ENCODE measurements at regions not wholly inside any gene's neighbourhood (a gene's known extent, or its start where the extent isn't known, plus 50 kb on each side); places are given as distances from the start of the nearest gene placed in this dataset.

GRCh38 chr9:107588393-107588792 is 98.8 kb upstream of the KLF4 start:
- DNase-seq (ENCODE audit: low read depth, low spot score) (no peak), FAIRE-seq (no peak)
- dilution Hi-C loops (cut with MboI; ENCODE audit: extremely low pct_ligation_motif_present, low sequenced_read_pairs), result no loop called here
- H3K9ac ChIP-seq (replicated peaks; ENCODE audit: extremely low read depth, insufficient read depth, low read length), result no peak overlapping the region
- no peak for TF ChIP-seq MYC (IDR thresholded peaks at IDR 0.05; ENCODE audit: low read depth, low read length)
- no peak for TF ChIP-seq CTCF (IDR thresholded peaks at IDR 0.05; ENCODE audit: extremely low read depth in 1 of 2, insufficient read depth in 1 of 2, low read depth in 1 of 2, low read length in 2 of 2)
- H3K4me1 ChIP-seq (ENCODE audit: control insufficient read depth, extremely low read depth, insufficient read depth, low read length), result peaks cover 12% of the 10 kb centered on the region
- no peak overlapping the region for H3K27ac ChIP-seq (ENCODE audit: insufficient read depth, low read depth, low read length)
- no peak overlapping the region for H3K4me3 ChIP-seq (replicated peaks in 1 of 3; ENCODE audit: insufficient read depth in 1 of 3, low read depth in 1 of 3, low read length in 3 of 3)
- H3K79me2 ChIP-seq (ENCODE audit: control insufficient read depth, insufficient read depth, low read length), result no peaks in the 10 kb centered on the region
- intact Hi-C loops (cut with micrococcal nuclease), result loop anchor here (5.0 kb wide), 1 partner anchor 164 kb away; no protein-coding TSS in a partner anchor
- CTCF ChIA-PET, result interaction anchor here (1.2 kb wide), 1 partner anchor 39 kb away, joined by 3 read pairs; no protein-coding TSS in a partner anchor
- peak overlapping the region; percentile 98 for H2AFZ ChIP-seq (ENCODE audit: low read depth, low read length)
- no peaks in the 10 kb centered on the region for H4K20me1 ChIP-seq (replicated peaks; ENCODE audit: control insufficient read depth, extremely low read depth, insufficient read depth, low read length)
- no peaks in the 10 kb centered on the region for H3K36me3 ChIP-seq (ENCODE audit: control insufficient read depth in 2 of 2, extremely low read depth in 1 of 2, insufficient read depth in 2 of 2, low read length in 2 of 2)
- no TSS peak for BruUV-seq (replicated peaks)
- no peaks in the 10 kb centered on the region for H3K27me3 ChIP-seq (ENCODE audit: control insufficient read depth in 2 of 2, insufficient read depth in 2 of 2, low read length in 2 of 2)
- H3K9me1 ChIP-seq (replicated peaks; ENCODE audit: control insufficient read depth, extremely low read depth, insufficient read depth, low read length), result no peaks in the 10 kb centered on the region
- no peaks in the 10 kb centered on the region for H3K9me3 ChIP-seq (replicated peaks; ENCODE audit: control insufficient read depth, insufficient read depth, low read length)
- no peak overlapping the region for H3K4me2 ChIP-seq (ENCODE audit: insufficient read depth, low read length)
- POLR2A ChIA-PET, result no interaction called here

GRCh38 chr9:107587191-107587963 is 97.8 kb upstream of the KLF4 start:
- peak overlapping the region; percentile 98 for H2AFZ ChIP-seq (ENCODE audit: low read depth, low read length)
- BruUV-seq (replicated peaks), result no TSS peak

More at GRCh38 chr9:107587191-107587963, 97.8 kb upstream of the KLF4 start:
- dilution Hi-C loops (cut with MboI; ENCODE audit: extremely low pct_ligation_motif_present, low sequenced_read_pairs), result no loop called here
- no peaks in the 10 kb centered on the region for H3K36me3 ChIP-seq (ENCODE audit: control insufficient read depth in 2 of 2, extremely low read depth in 1 of 2, insufficient read depth in 2 of 2, low read length in 2 of 2)
- FAIRE-seq (peak; percentile 87), DNase-seq (ENCODE audit: low read depth, low spot score) (peak; percentile 69)
- H3K79me2 ChIP-seq (ENCODE audit: control insufficient read depth, insufficient read depth, low read length), result no peaks in the 10 kb centered on the region
- H3K9me1 ChIP-seq (replicated peaks; ENCODE audit: control insufficient read depth, extremely low read depth, insufficient read depth, low read length), result no peaks in the 10 kb centered on the region
- CTCF ChIA-PET, result interaction anchor here (1.0 to 1.2 kb wide), 2 partner anchors 38 to 167 kb away, joined by 3 read pairs; no protein-coding TSS in a partner anchor
- H3K27ac ChIP-seq (ENCODE audit: insufficient read depth, low read depth, low read length), result peak overlapping the region; percentile 58
- H3K27me3 ChIP-seq (ENCODE audit: control insufficient read depth in 2 of 2, insufficient read depth in 2 of 2, low read length in 2 of 2), result no peaks in the 10 kb centered on the region
- intact Hi-C loops (cut with micrococcal nuclease), result loop anchor here (1.0 to 5.0 kb wide), 4 partner anchors 39 to 165 kb away; no protein-coding TSS in a partner anchor
- peaks cover 12% of the 10 kb centered on the region for H3K4me1 ChIP-seq (ENCODE audit: control insufficient read depth, extremely low read depth, insufficient read depth, low read length)
- peak overlapping the region in 2 of 3 experiments; percentile 10 to 38 for H3K4me3 ChIP-seq (replicated peaks in 1 of 3; ENCODE audit: insufficient read depth in 1 of 3, low read depth in 1 of 3, low read length in 3 of 3)
- no peaks in the 10 kb centered on the region for H4K20me1 ChIP-seq (replicated peaks; ENCODE audit: control insufficient read depth, extremely low read depth, insufficient read depth, low read length)
- POLR2A ChIA-PET, result interaction anchor here (0.5 kb wide), 1 partner anchor 214 kb away, joined by 7 read pairs; no protein-coding TSS in a partner anchor
- TF ChIP-seq GATA2 (IDR thresholded peaks at IDR 0.05; ENCODE audit: insufficient read depth, insufficient read length, low read depth, low read length), result no peak
- no peak for TF ChIP-seq MYC (IDR thresholded peaks at IDR 0.05; ENCODE audit: low read depth, low read length)
- no peak for TF ChIP-seq EZH2 (IDR thresholded peaks at IDR 0.05; ENCODE audit: borderline replicate concordance, low read depth, low read length, severe bottlenecking)
- no peak for TF ChIP-seq JUN (IDR thresholded peaks at IDR 0.05; ENCODE audit: borderline replicate concordance, insufficient read depth, insufficient read length, low read depth)
- no peak for TF ChIP-seq MAX (IDR thresholded peaks at IDR 0.05; ENCODE audit: insufficient read depth, insufficient read length)
- no peak for TF ChIP-seq POLR2AphosphoS5 (IDR thresholded peaks at IDR 0.05; ENCODE audit: insufficient read depth, low read depth, low read length)
- no peak for TF ChIP-seq POLR2A (IDR thresholded peaks at IDR 0.05; ENCODE audit: low read depth, low read length)
- no peak for TF ChIP-seq CTCF (IDR thresholded peaks at IDR 0.05; ENCODE audit: extremely low read depth in 1 of 2, insufficient read depth in 1 of 2, low read depth in 1 of 2, low read length in 2 of 2)
- TF ChIP-seq FOS (IDR thresholded peaks at IDR 0.05; ENCODE audit: borderline replicate concordance, insufficient read depth, low read length), result no peak
- H3K4me2 ChIP-seq (ENCODE audit: insufficient read depth, low read length), result peak overlapping the region; percentile 74
- H3K9me3 ChIP-seq (replicated peaks; ENCODE audit: control insufficient read depth, insufficient read depth, low read length), result no peaks in the 10 kb centered on the region
- H3K9ac ChIP-seq (replicated peaks; ENCODE audit: extremely low read depth, insufficient read depth, low read length), result peak overlapping the region; percentile 61

Measured in endothelial cell of umbilical vein (primary cell).